Astrocyte (in vitro differentiated cells and primary cell): ENCODE measurements at regions not wholly inside any gene's neighbourhood (a gene's known extent, or its start where the extent isn't known, plus 50 kb on each side); places are given as distances from the start of the nearest gene placed in this dataset.
A peak's percentile ranks its signal among the peaks of the same experiment; 100 is the strongest.
"Not testable (repeated sequence)": the region's sequence is repeated elsewhere in the genome, so short reads cannot be mapped to it uniquely, and the experiment has no call there.

ENCODE experiments used
- DNase-seq: peaks from one replicate; pipeline ENCODE4 v3.0.0-alpha.2; 2010; ENCODE audit warnings: low read depth
- FAIRE-seq: peaks from 2 replicates; lab custom pipeline; 2011; peaks lifted over from hg19 to GRCh38; lab: Jason Lieb, UNC
- H2AFZ ChIP-seq: 2 replicates; pipeline ENCODE4 v1.6.0; 2012; ENCODE audit warnings: low read depth, low read length, inconsistent platforms
- H3K27ac ChIP-seq: 2 replicates; pipeline ENCODE4 v1.5.1; 2011; ENCODE audit warnings: low read depth, low read length, inconsistent platforms
- H3K27me3 ChIP-seq: 2 replicates; pipeline ENCODE4 v1.6.0; 2011; ENCODE audit warnings: low read length, inconsistent platforms; ENCODE audit not compliant: insufficient read depth
- H3K36me3 ChIP-seq: 2 replicates; pipeline ENCODE4 v1.5.1; 2011; ENCODE audit warnings: low read length, inconsistent platforms; ENCODE audit not compliant: insufficient read depth
- H3K4me1 ChIP-seq: 2 replicates; pipeline ENCODE4 v1.5.1; 2011; ENCODE audit warnings: low read length, inconsistent platforms; ENCODE audit not compliant: insufficient read depth
- H3K4me2 ChIP-seq: 2 replicates; pipeline ENCODE4 v1.6.0; 2012; ENCODE audit warnings: low read length, inconsistent platforms
- H3K4me3 ChIP-seq: 2 replicates; pipeline ENCODE4 v1.5.1; 2011; ENCODE audit warnings: low read depth, mild to moderate bottlenecking, low read length, inconsistent platforms; ENCODE audit not compliant: insufficient read depth
- H3K79me2 ChIP-seq: 2 replicates; pipeline ENCODE4 v1.6.0; 2012; ENCODE audit warnings: mild to moderate bottlenecking, low read length, inconsistent platforms; ENCODE audit not compliant: insufficient read depth
- H3K9ac ChIP-seq: 2 replicates; pipeline ENCODE4 v1.6.0; 2012; ENCODE audit warnings: mild to moderate bottlenecking, low read length, inconsistent platforms
- H3K9me3 ChIP-seq: 2 replicates; pipeline ENCODE4 v1.5.1; 2012; ENCODE audit warnings: low read depth, mild to moderate bottlenecking, low read length, inconsistent platforms; ENCODE audit not compliant: insufficient read depth
- H4K20me1 ChIP-seq: 2 replicates; pipeline ENCODE4 v1.6.0; 2012; ENCODE audit warnings: low read length, inconsistent platforms; ENCODE audit not compliant: insufficient read depth
- H3K27ac Mint-ChIP-seq: one replicate; pipeline ENCODE4 v1.8.0; 2021; ENCODE audit warnings: mild to moderate bottlenecking, mixed read lengths; ENCODE audit not compliant: unreplicated experiment
- H3K27me3 Mint-ChIP-seq: one replicate; pipeline ENCODE4 v1.8.0; 2021; ENCODE audit warnings: low read depth, mixed read lengths; ENCODE audit not compliant: unreplicated experiment
- H3K36me3 Mint-ChIP-seq: one replicate; pipeline ENCODE4 v1.8.0; 2021; ENCODE audit warnings: low read depth, mixed read lengths; ENCODE audit not compliant: unreplicated experiment
- H3K4me1 Mint-ChIP-seq: one replicate; pipeline ENCODE4 v1.8.0; 2021; ENCODE audit warnings: low read depth, mixed read lengths; ENCODE audit not compliant: unreplicated experiment
- H3K4me3 Mint-ChIP-seq: one replicate; pipeline ENCODE4 v1.8.0; 2021; ENCODE audit warnings: mild to moderate bottlenecking, moderate library complexity, mixed read lengths; ENCODE audit not compliant: unreplicated experiment
- H3K9me3 Mint-ChIP-seq: one replicate; pipeline ENCODE4 v1.8.0; 2021; ENCODE audit warnings: mild to moderate bottlenecking, mixed read lengths; ENCODE audit not compliant: unreplicated experiment
- CTCF ChIP-seq: IDR thresholded peaks from 2 replicates; pipeline ENCODE4 v1.5.1; 2011; ENCODE audit warnings: low read depth, mild to moderate bottlenecking, inconsistent platforms, low read length, moderate library complexity; ENCODE audit not compliant: insufficient read depth
- EZH2 ChIP-seq: IDR thresholded peaks from 2 replicates; pipeline ENCODE4 v1.6.1; 2012; ENCODE audit warnings: mild to moderate bottlenecking, low read length, inconsistent platforms; ENCODE audit not compliant: insufficient read depth

GRCh38 chr15:96053781-96054428 lies 276.6 kb upstream of the NR2F2 start:
- peak overlapping the region; percentile 82 for H3K4me2 ChIP-seq
- H2AFZ ChIP-seq = peak overlapping the region; percentile 68
- H3K4me1 ChIP-seq = peaks cover 13% of the 10 kb centered on the region
- FAIRE-seq (no peak), DNase-seq (no peak)
- peaks cover 7% of the 10 kb centered on the region for H3K27me3 ChIP-seq
- no peaks in the 10 kb centered on the region for H3K79me2 ChIP-seq
- no peak overlapping the region for H3K4me3 Mint-ChIP-seq
- H3K9ac ChIP-seq = peak overlapping the region; percentile 16
- no peaks in the 10 kb centered on the region for H3K36me3 ChIP-seq
- TF ChIP-seq EZH2 (no peak), CTCF (no peak)
- no peaks in the 10 kb centered on the region for H4K20me1 ChIP-seq
- no peaks in the 10 kb centered on the region for H3K36me3 Mint-ChIP-seq
- no peak overlapping the region for H3K27ac Mint-ChIP-seq
- peaks cover 4% of the 10 kb centered on the region for H3K4me1 Mint-ChIP-seq
- H3K4me3 ChIP-seq = peak overlapping the region; percentile 43
- H3K9me3 Mint-ChIP-seq = no peaks in the 10 kb centered on the region
- no peaks in the 10 kb centered on the region for H3K9me3 ChIP-seq
- peaks cover 31% of the 10 kb centered on the region for H3K27me3 Mint-ChIP-seq
- no peak overlapping the region for H3K27ac ChIP-seq

- H3K4me1 ChIP-seq = peaks cover 13% of the 10 kb centered on the region
- H3K4me3 Mint-ChIP-seq = no peak overlapping the region
- H3K9ac ChIP-seq = no peak overlapping the region
- no peak overlapping the region for H3K4me3 ChIP-seq
- H3K4me1 Mint-ChIP-seq = peaks cover 4% of the 10 kb centered on the region
- H3K27ac ChIP-seq = no peak overlapping the region
- no peak overlapping the region for H3K4me2 ChIP-seq
- H3K36me3 ChIP-seq = no peaks in the 10 kb centered on the region
- no peaks in the 10 kb centered on the region for H3K9me3 ChIP-seq
- TF ChIP-seq CTCF = no peak
- TF ChIP-seq EZH2 = no peak
- H2AFZ ChIP-seq = no peak overlapping the region
- no peaks in the 10 kb centered on the region for H4K20me1 ChIP-seq
- no peaks in the 10 kb centered on the region for H3K9me3 Mint-ChIP-seq
- DNase-seq (no peak), FAIRE-seq (no peak)
- peaks cover 7% of the 10 kb centered on the region for H3K27me3 ChIP-seq
- no peaks in the 10 kb centered on the region for H3K79me2 ChIP-seq
- peaks cover 32% of the 10 kb centered on the region for H3K27me3 Mint-ChIP-seq
- H3K36me3 Mint-ChIP-seq = no peaks in the 10 kb centered on the region
- no peak overlapping the region for H3K27ac Mint-ChIP-seq
Observed at GRCh38 chr15:96054621-96055020, 275.9 kb upstream of the NR2F2 start.

- Histone ChIP-seq H2AFZ (no peak overlapping the region), H3K4me2 (no peak overlapping the region), H4K20me1 (no peaks in the 10 kb centered on the region), H3K27ac (no peak overlapping the region), H3K4me1 (peaks cover 4% of the 10 kb centered on the region), H3K4me3 (no peak overlapping the region), H3K27me3 (no peaks in the 10 kb centered on the region), H3K9ac (no peak overlapping the region), H3K79me2 (no peaks in the 10 kb centered on the region), H3K9me3 (no peaks in the 10 kb centered on the region), H3K36me3 (no peaks in the 10 kb centered on the region)
- DNase-seq (no peak), FAIRE-seq (no peak)
- peaks cover 24% of the 10 kb centered on the region for H3K27me3 Mint-ChIP-seq
- H3K27ac Mint-ChIP-seq = no peak overlapping the region
- no peak overlapping the region for H3K4me3 Mint-ChIP-seq
- H3K4me1 Mint-ChIP-seq = peaks cover 4% of the 10 kb centered on the region
- H3K36me3 Mint-ChIP-seq = no peaks in the 10 kb centered on the region
- no peak for TF ChIP-seq CTCF
- no peak for TF ChIP-seq EZH2
- no peaks in the 10 kb centered on the region for H3K9me3 Mint-ChIP-seq
Observed at GRCh38 chr15:96058103-96058851, 272.2 kb upstream of the NR2F2 start.

- not testable (repeated sequence) for FAIRE-seq, H3K4me3 Mint-ChIP-seq, H3K9me3 Mint-ChIP-seq, H3K4me1 ChIP-seq, H3K27me3 ChIP-seq, DNase-seq, H3K9ac ChIP-seq, H3K4me2 ChIP-seq, H3K4me3 ChIP-seq, H3K4me1 Mint-ChIP-seq, H3K27ac ChIP-seq, H3K36me3 Mint-ChIP-seq, H3K36me3 ChIP-seq, H3K79me2 ChIP-seq, H3K27ac Mint-ChIP-seq, H4K20me1 ChIP-seq, H2AFZ ChIP-seq, H3K9me3 ChIP-seq
- H3K27me3 Mint-ChIP-seq = peaks cover 21% of the 10 kb centered on the region
Observed at GRCh38 chr15:96058852-96059103, 271.7 kb upstream of the NR2F2 start.
